Esophagus (tissue), 2 donors: ENCODE measurements at regions not wholly inside any gene's neighbourhood (a gene's known extent, or its start where the extent isn't known, plus 50 kb on each side); places are given as distances from the start of the nearest gene placed in this dataset.

Source experiments
- H3K27ac ChIP-seq, 2 donors: one replicate each; pipeline ENCODE4 v1.5.1; 2013; ENCODE audit warnings: low read depth in 2 of 2, mild to moderate bottlenecking in 2 of 2, inconsistent platforms in 1 of 2, low read length in 1 of 2, moderate library complexity in 1 of 2
- H3K27me3 ChIP-seq, 2 donors: one replicate each; pipeline ENCODE4 v1.6.1; 2013; ENCODE audit warnings: low read length in 2 of 2, control low read depth in 1 of 2, mild to moderate bottlenecking in 1 of 2; ENCODE audit not compliant: insufficient read depth in 2 of 2, control insufficient read depth in 1 of 2
- H3K36me3 ChIP-seq, 2 donors: one replicate each; pipeline ENCODE4 v1.6.1; 2013; ENCODE audit warnings: low read length in 1 of 2; ENCODE audit not compliant: control insufficient read depth in 2 of 2, insufficient read depth in 2 of 2
- H3K4me1 ChIP-seq, 2 donors: one replicate each; pipeline ENCODE4 v1.6.1; 2013; ENCODE audit warnings: low read length in 1 of 2; ENCODE audit not compliant: control insufficient read depth in 2 of 2, insufficient read depth in 2 of 2
- H3K4me3 ChIP-seq, 2 donors: one replicate each; pipeline ENCODE4 v1.5.1; 2013; ENCODE audit warnings: low read length in 2 of 2, mild to moderate bottlenecking in 2 of 2, low read depth in 1 of 2, moderate library complexity in 1 of 2
- H3K9me3 ChIP-seq, 2 donors: one replicate each; pipeline ENCODE4 v1.6.1; 2013; ENCODE audit warnings: mild to moderate bottlenecking in 2 of 2, low read depth in 1 of 2, low read length in 1 of 2, moderate library complexity in 1 of 2; ENCODE audit not compliant: control insufficient read depth in 2 of 2, insufficient read depth in 1 of 2
- WGBS, 2 donors: extraction: QIAGEN DNeasy Blood & Tissue Kit; methylation state at CpG; one replicate each; pipeline ENCODE4 v1.1.7; 2013; 5-methylcytosine and 5-hydroxymethylcytosine counted together
- donor health status: healthy with polysubstance abuse.
- donor health status: Bipolar disorder and iron deficiency.

GRCh38 chr17:45719335-45720071 lies 64.6 kb upstream of the CRHR1 start:
- no peaks in the 10 kb centered on the region for H3K27me3 ChIP-seq
- WGBS, 2 donors: 51 to 52% methylated on average over 3 of the region's 3 CpGs
- H3K36me3 ChIP-seq: no peaks in the 10 kb centered on the region
- H3K4me3 ChIP-seq: no peak overlapping the region
- no peaks in the 10 kb centered on the region for H3K4me1 ChIP-seq
- H3K27ac ChIP-seq: no peak overlapping the region
- no peaks in the 10 kb centered on the region for H3K9me3 ChIP-seq

DNA sequence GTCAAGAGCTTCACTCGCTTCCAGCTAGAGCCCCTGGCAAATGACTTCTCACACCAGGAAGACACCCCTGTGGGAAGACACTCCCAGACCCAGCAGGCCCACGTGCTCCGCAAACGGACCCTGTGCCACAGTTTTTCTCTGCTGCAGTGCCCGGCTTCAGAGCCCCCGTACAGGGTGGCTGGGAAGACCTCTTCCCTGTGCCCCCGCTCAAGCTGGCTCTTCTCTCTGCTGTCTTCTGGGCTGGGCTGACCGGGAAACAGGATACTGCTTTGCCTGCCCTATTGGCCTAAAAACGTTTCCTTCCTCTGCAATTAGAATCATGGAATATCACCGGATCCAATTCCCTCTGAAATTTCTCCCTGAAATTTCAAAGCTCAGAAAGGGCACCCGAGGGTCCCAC lies 63.7 kb upstream of the CRHR1 start:
- no peaks in the 10 kb centered on the region for H3K4me1 ChIP-seq
- no peaks in the 10 kb centered on the region for H3K9me3 ChIP-seq
- WGBS, 2 donors: 73 to 78% methylated on average over 11 of the region's 11 CpGs
- H3K27me3 ChIP-seq: no peaks in the 10 kb centered on the region
- H3K27ac ChIP-seq: no peak overlapping the region
- no peaks in the 10 kb centered on the region for H3K36me3 ChIP-seq
- H3K4me3 ChIP-seq: no peak overlapping the region

DNA sequence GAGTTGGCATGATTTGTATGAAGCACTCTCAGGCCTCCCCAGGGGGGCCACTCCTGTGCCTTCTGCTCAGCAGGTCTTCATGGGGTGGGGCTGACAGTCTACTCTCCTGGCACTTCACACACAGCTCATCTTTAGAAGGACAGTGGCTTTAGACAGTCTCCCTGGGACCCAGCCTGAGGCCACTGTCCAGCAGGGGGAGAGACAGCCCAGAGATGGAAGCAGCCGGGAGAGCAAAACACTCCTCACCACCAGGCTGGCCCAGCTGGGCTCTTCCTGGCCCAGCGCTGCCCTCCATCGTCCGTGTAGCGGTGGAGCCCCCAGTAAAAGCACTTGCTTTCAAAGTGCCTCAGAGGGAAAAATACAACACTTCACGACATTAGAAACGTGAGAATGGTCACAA lies 62.0 kb upstream of the CRHR1 start:
- H3K27ac ChIP-seq: no peak overlapping the region
- WGBS, 2 donors: 27 to 38% methylated on average over 7 of the region's 7 CpGs
- no peaks in the 10 kb centered on the region for H3K27me3 ChIP-seq
- no peaks in the 10 kb centered on the region for H3K36me3 ChIP-seq
- no peaks in the 10 kb centered on the region for H3K9me3 ChIP-seq
- H3K4me1 ChIP-seq: no peaks in the 10 kb centered on the region
- no peak overlapping the region for H3K4me3 ChIP-seq

DNA sequence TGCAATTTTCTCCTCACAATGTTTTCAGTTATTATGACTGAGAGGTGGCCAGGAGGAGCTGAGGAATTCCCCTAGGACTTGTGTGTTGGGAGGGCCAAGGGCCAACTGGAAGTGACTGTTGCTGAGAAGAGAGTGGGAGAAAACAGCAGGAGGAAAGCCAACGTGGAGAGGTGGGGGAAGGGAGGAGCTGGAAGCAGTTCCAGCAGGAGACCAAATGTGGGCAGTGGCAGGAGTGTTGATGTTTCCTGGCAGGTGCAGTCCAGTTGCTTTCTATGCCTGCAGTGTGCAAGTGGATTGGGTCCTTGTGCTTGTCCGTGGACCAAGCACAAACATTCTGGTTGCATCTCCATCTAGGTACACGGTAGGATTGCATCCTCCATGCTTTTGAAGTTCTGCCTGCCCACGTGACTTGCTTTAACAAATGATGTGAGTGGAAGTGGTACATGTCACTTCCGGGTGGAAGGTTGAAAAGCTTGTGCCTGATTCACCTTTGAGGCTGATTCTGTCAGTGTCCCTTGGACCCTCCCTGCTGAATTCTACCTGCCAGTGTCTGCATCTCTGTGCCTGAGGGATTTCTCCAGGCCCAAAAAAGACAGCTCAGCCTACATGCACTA lies 54.7 kb upstream of the CRHR1 start:
- Histone ChIP-seq H3K27ac (no peak overlapping the region), H3K4me1 (no peaks in the 10 kb centered on the region), H3K9me3 (peaks cover 0 to 16% of the 10 kb centered on the region in 2 donors), H3K27me3 (no peaks in the 10 kb centered on the region), H3K4me3 (no peak overlapping the region), H3K36me3 (no peaks in the 10 kb centered on the region)
- 54% methylated on average over 5 of the region's 5 CpGs for WGBS, 2 donors

DNA sequence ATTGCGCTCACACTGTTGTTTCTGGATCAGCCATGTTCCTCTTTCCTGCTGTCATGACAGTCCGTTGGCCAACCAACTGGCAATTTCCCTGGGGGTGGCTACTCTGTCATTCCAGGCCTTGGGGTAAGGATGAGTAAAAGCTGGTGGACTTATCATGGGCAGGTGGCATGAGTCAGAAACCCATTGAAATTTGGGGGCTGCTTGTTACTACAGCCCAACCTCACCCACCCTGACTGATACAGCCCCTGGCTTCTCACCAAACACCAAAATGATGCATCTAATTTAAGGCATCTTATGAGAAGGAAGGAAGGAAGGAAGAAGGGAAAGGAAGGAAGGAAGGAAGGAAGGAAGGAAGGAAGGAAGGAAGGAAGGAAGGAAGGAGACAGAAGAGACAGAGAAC lies 53.9 kb upstream of the CRHR1 start:
- H3K27ac ChIP-seq: no peak overlapping the region
- no peak overlapping the region for H3K4me3 ChIP-seq
- WGBS, 2 donors: 89 to 90% methylated on average over 2 of the region's 2 CpGs
- H3K9me3 ChIP-seq: peaks cover 0 to 16% of the 10 kb centered on the region in 2 donors
- no peaks in the 10 kb centered on the region for H3K4me1 ChIP-seq
- H3K27me3 ChIP-seq: no peaks in the 10 kb centered on the region
- H3K36me3 ChIP-seq: no peaks in the 10 kb centered on the region

DNA sequence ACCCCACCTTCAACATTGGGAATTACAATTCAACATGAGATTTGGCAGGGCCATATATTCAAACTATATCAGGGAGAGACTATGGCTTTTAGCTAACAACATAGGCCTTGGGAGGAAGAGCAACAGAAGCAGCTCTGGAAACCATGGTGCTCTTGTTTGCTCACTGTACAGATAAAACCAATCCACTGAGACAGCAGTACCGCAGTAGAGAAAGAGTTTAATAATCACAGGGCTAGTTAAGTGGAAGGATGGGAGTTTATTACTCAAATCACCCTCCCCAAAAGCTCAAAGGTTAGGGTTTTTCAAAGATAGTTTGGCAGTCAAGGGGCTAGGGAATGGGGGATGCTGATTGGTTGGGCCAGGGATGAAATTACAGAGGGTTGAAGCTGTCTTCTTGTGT lies 52.7 kb upstream of the CRHR1 start:
- Histone ChIP-seq H3K9me3 (peaks cover 0 to 16% of the 10 kb centered on the region in 2 donors), H3K36me3 (no peaks in the 10 kb centered on the region), H3K4me3 (no peak overlapping the region), H3K27ac (no peak overlapping the region), H3K27me3 (no peaks in the 10 kb centered on the region), H3K4me1 (no peaks in the 10 kb centered on the region)
- 90 to 97% methylated on average over 1 of the region's 1 CpG for WGBS, 2 donors

DNA sequence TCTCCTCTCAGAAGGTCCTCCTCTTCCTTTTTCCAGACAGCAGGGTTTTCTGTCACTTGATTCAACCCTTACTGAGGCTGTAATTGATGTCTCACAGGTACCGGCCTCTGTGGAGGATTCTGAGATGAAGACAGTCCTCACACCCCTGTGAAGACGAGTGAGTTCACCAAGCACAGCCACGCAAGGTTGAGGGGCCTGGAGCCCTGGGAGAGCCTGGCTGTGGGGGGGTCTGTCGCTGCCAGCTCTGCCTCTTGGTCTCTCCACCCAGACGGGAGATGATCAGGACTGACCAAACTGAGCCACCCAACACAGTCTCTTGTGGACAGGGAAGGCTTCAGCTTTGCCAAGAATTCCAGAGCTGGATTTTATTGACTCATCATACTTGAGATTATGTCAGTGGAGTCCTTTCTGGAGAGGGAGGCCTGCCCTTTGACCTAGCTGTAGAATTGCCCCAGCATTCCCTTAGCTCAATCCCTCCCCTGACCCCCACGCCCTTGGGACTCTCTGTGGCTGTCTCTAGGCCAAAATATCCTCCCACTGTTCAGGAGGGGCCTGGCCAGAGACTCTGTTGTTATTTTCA lies 51.1 kb upstream of the CRHR1 start:
- 73 to 80% methylated on average over 6 of the region's 6 CpGs for WGBS, 2 donors
- H3K27me3 ChIP-seq: no peaks in the 10 kb centered on the region
- no peaks in the 10 kb centered on the region for H3K36me3 ChIP-seq
- no peaks in the 10 kb centered on the region for H3K4me1 ChIP-seq
- no peak overlapping the region for H3K27ac ChIP-seq
- H3K9me3 ChIP-seq: peaks cover 0 to 16% of the 10 kb centered on the region in 2 donors
- H3K4me3 ChIP-seq: no peak overlapping the region

- Histone ChIP-seq H3K4me1 (no peaks in the 10 kb centered on the region), H3K9me3 (peaks cover 0 to 16% of the 10 kb centered on the region in 2 donors), H3K36me3 (no peaks in the 10 kb centered on the region), H3K4me3 (no peak overlapping the region), H3K27me3 (no peaks in the 10 kb centered on the region), H3K27ac (no peak overlapping the region)
- 40 to 55% methylated on average over 2 of the region's 2 CpGs for WGBS, 2 donors
These were observed 50.3 kb upstream of the CRHR1 start for GRCh38 chr17:45733781-45734180.
